OCI-LY1 (cell line): ENCODE measurements at regions not wholly inside any gene's neighbourhood (a gene's known extent, or its start where the extent isn't known, plus 50 kb on each side); places are given as distances from the start of the nearest gene placed in this dataset.

Experiments
- H2AFZ ChIP-seq: fragments of 200-600 bp; sonication (generic), shearing (Covaris generic); 2 replicates; pipeline ENCODE4 v1.6.0; 2014; ENCODE audit warnings: antibody characterized with exemption, mild to moderate bottlenecking, low read length
- H3F3A ChIP-seq: fragments of 200-600 bp; sonication (generic), shearing (Covaris generic); 2 replicates; pipeline ENCODE4 v1.6.0; 2014; ENCODE audit warnings: mild to moderate bottlenecking, antibody characterized with exemption, low read length, moderate library complexity; ENCODE audit not compliant: insufficient read depth
- H3K27ac ChIP-seq: fragments of 200-600 bp; sonication (generic); 2 replicates; pipeline ENCODE4 v1.5.1; 2014; ENCODE audit warnings: low read length, mixed run types, mild to moderate bottlenecking, low read depth; ENCODE audit not compliant: poor library complexity, severe bottlenecking
- H3K27me3 ChIP-seq: fragments of 200-600 bp; sonication (generic); 2 replicates; pipeline ENCODE4 v1.6.0; 2014; ENCODE audit warnings: antibody characterized with exemption, mild to moderate bottlenecking, low read length, moderate library complexity; ENCODE audit not compliant: insufficient read depth
- H3K36me3 ChIP-seq: fragments of 200-600 bp; sonication (generic); 2 replicates; pipeline ENCODE4 v1.6.1; 2014; ENCODE audit warnings: mild to moderate bottlenecking, antibody characterized with exemption, low read length, moderate library complexity, mixed read lengths; ENCODE audit not compliant: insufficient read depth
- H3K4me1 ChIP-seq: fragments of 200-600 bp; sonication (generic); 2 replicates; pipeline ENCODE4 v1.5.1; 2014; ENCODE audit warnings: mild to moderate bottlenecking, low read length, moderate library complexity; ENCODE audit not compliant: insufficient read depth, severe bottlenecking
- H3K4me2 ChIP-seq: fragments of 200-600 bp; sonication (generic), shearing (Covaris generic); 2 replicates; pipeline ENCODE4 v1.6.1; 2014; ENCODE audit warnings: low read length
- H3K4me3 ChIP-seq: fragments of 200-600 bp; sonication (generic); 2 replicates; pipeline ENCODE4 v1.5.1; 2014; ENCODE audit warnings: low read length, low read depth, mild to moderate bottlenecking, mixed read lengths; ENCODE audit not compliant: poor library complexity, severe bottlenecking
- H3K79me2 ChIP-seq: fragments of 200-600 bp; shearing (Covaris generic); 2 replicates; pipeline ENCODE4 v1.6.1; 2016; ENCODE audit warnings: mixed run types, low read length, mixed read lengths; ENCODE audit not compliant: insufficient read depth
- H3K9ac ChIP-seq: fragments of 200-600 bp; sonication (generic), shearing (Covaris generic); 2 replicates; pipeline ENCODE4 v1.6.1; 2014; ENCODE audit warnings: mild to moderate bottlenecking, low read length, mixed read lengths
- H3K9me2 ChIP-seq: fragments of 200-600 bp; sonication (generic), shearing (Covaris generic); 2 replicates; pipeline ENCODE4 v1.6.1; 2014; ENCODE audit warnings: low read depth, mild to moderate bottlenecking, low read length, mixed read lengths
- H3K9me3 ChIP-seq: fragments of 200-600 bp; shearing (Covaris generic); 2 replicates; pipeline ENCODE4 v1.6.1; 2014; ENCODE audit warnings: low read length, mixed read lengths
- H4K20me1 ChIP-seq: fragments of 200-600 bp; sonication (generic), shearing (Covaris generic); 2 replicates; pipeline ENCODE4 v1.6.0; 2016; ENCODE audit warnings: mild to moderate bottlenecking, low read length; ENCODE audit not compliant: insufficient read depth
- CTCF ChIP-seq: fragments of 200-600 bp; sonication (generic), shearing (Covaris generic); IDR thresholded peaks from 2 replicates; pipeline ENCODE4 v1.5.1; 2017; ENCODE audit warnings: mild to moderate bottlenecking, antibody characterized with exemption, low read length, moderate library complexity, mixed read lengths
- EZH2 ChIP-seq: fragments of 200-600 bp; sonication (generic), shearing (Covaris generic); IDR thresholded peaks from 2 replicates; pipeline ENCODE4 v1.8.0; 2017; ENCODE audit warnings: borderline replicate concordance, mixed run types, mild to moderate bottlenecking, antibody characterized with exemption, low read length, moderate library complexity, mixed read lengths

GRCh38 chr21:16330908-16331268, 601.1 kb downstream of the USP25 start:
- H3K27ac ChIP-seq, result no peak overlapping the region
- H2AFZ ChIP-seq, result no peak overlapping the region
- no peaks in the 10 kb centered on the region for H3K36me3 ChIP-seq
- no peak overlapping the region for H3K4me3 ChIP-seq
- H3F3A ChIP-seq, result no peaks in the 10 kb centered on the region
- H3K9me3 ChIP-seq, result no peaks in the 10 kb centered on the region
- H4K20me1 ChIP-seq, result no peaks in the 10 kb centered on the region
- no peaks in the 10 kb centered on the region for H3K9me2 ChIP-seq
- TF ChIP-seq CTCF, result no peak
- TF ChIP-seq EZH2, result no peak
- H3K27me3 ChIP-seq, result no peaks in the 10 kb centered on the region
- no peaks in the 10 kb centered on the region for H3K4me1 ChIP-seq
- H3K79me2 ChIP-seq, result no peaks in the 10 kb centered on the region
- H3K9ac ChIP-seq, result no peak overlapping the region
- no peak overlapping the region for H3K4me2 ChIP-seq

- H3K27ac ChIP-seq, result no peak overlapping the region
- H3K9ac ChIP-seq, result no peak overlapping the region
- H3K27me3 ChIP-seq, result no peaks in the 10 kb centered on the region
These were observed 607.5 kb downstream of the USP25 start for GRCh38 chr21:16337266-16337665.

GRCh38 chr21:16342932-16343331, 613.1 kb downstream of the USP25 start:
- H3K79me2 ChIP-seq, result no peaks in the 10 kb centered on the region
- H3K9me2 ChIP-seq, result no peaks in the 10 kb centered on the region
- no peaks in the 10 kb centered on the region for H4K20me1 ChIP-seq
- no peak overlapping the region for H3K9ac ChIP-seq
- no peak overlapping the region for H3K27ac ChIP-seq
- no peak overlapping the region for H2AFZ ChIP-seq
- no peaks in the 10 kb centered on the region for H3F3A ChIP-seq
- H3K4me3 ChIP-seq, result no peak overlapping the region
- H3K36me3 ChIP-seq, result no peaks in the 10 kb centered on the region
- H3K4me2 ChIP-seq, result no peak overlapping the region
- H3K4me1 ChIP-seq, result no peaks in the 10 kb centered on the region
- no peak for TF ChIP-seq CTCF
- no peak for TF ChIP-seq EZH2
- H3K9me3 ChIP-seq, result no peaks in the 10 kb centered on the region
- no peaks in the 10 kb centered on the region for H3K27me3 ChIP-seq

More at GRCh38 chr21:16337266-16337665, 607.5 kb downstream of the USP25 start:
- Histone ChIP-seq H2AFZ (no peak overlapping the region), H3K4me3 (no peak overlapping the region), H3K4me2 (no peak overlapping the region), H3K9me3 (no peaks in the 10 kb centered on the region), H3K4me1 (no peaks in the 10 kb centered on the region), H3F3A (no peaks in the 10 kb centered on the region), H3K9me2 (no peaks in the 10 kb centered on the region), H3K36me3 (no peaks in the 10 kb centered on the region), H4K20me1 (no peaks in the 10 kb centered on the region), H3K79me2 (no peaks in the 10 kb centered on the region)
- TF ChIP-seq CTCF, result no peak
- TF ChIP-seq EZH2, result no peak
